GM21447 (cell line): ENCODE measurements at regions not wholly inside any gene's neighbourhood (a gene's known extent, or its start where the extent isn't known, plus 50 kb on each side); places are given as distances from the start of the nearest gene placed in this dataset.

Source experiments
- ATAC-seq: cut with Tn5 transposase; IDR thresholded peaks from one replicate; pipeline ENCODE4 v1.9.1; 2021; ENCODE audit not compliant: unreplicated experiment

DNA sequence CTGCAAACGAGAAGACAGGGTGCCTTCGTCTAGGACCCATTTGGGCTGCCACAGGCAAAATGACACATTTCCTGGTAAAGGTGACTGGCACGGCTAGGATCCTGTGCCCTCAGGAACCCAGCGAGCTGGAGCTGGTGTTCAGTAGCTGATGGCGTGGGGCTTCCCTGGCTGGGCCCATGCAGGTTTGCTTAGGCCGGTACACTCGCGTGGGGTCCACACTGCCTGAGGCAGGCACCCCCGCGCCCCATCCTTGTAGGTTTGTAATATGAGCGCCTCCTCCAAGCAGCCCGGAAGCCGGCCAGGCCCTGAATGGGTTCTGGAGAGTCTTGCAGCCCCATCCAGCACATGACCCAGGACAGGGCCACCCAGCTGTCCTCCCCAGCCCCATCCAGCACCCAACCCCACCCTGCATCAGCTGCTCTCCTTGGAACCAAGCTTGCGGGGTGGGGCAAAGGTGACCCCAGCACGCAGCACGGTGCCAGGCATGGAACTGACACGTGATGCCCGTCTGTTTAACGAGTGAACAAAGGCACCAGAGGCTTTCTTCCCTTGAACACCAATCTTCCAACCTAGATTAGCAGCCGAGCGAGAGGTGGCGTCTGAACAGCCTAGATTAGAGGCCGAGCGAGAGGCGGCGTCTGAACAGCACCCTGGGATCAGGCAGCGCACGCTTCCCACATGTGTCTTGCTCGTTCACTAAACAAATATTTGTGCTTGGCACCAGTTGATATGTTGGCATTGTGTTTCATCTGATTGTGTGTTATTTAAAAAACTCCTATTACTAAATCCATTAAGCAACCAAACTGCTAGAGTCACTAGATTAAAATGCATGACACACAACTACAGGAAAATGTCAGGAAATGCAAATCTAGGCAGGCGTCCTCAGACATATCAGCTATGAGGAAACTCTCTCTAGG, 112.1 kb downstream of the DLL1 start:
- no peak for ATAC-seq

DNA sequence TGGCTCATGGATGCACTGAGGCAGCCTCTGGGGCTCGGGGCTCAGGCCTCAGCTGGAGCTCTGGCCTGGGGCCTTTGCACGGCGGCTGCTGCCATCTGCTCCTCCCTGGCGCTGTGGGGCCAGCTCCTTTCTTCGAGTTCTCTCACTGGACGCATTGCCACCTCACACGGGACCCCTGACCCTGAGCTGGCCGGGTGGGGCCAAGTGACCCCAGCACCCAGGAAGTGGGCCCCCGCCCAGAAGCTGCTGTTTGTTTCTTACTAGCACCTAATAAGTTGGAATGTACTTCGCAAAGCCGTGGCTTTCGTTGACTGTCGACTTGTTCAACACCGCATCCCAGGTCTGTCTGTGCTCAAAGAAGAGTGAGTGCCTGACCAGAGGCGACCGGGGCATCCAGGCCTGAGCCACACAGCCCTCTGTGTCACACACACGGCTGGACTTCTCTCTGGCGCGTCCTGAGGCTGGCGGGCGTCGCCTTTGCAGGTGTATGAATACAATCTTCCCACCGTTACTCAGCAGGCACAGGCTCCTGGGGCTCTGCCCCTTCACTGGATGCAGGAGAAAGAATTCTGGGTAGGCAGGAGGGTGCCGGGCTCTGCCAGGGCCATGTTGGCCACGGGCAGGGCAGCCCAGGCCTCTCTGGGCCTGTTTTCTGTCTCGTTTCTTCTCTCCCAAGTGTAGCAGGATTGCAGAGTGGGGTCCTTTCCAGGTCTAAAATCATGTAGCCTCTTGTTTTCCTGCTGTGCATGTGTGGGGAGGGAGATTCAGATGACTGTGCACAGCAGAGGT, 112.9 kb downstream of the DLL1 start:
- ATAC-seq, result no peak

DNA sequence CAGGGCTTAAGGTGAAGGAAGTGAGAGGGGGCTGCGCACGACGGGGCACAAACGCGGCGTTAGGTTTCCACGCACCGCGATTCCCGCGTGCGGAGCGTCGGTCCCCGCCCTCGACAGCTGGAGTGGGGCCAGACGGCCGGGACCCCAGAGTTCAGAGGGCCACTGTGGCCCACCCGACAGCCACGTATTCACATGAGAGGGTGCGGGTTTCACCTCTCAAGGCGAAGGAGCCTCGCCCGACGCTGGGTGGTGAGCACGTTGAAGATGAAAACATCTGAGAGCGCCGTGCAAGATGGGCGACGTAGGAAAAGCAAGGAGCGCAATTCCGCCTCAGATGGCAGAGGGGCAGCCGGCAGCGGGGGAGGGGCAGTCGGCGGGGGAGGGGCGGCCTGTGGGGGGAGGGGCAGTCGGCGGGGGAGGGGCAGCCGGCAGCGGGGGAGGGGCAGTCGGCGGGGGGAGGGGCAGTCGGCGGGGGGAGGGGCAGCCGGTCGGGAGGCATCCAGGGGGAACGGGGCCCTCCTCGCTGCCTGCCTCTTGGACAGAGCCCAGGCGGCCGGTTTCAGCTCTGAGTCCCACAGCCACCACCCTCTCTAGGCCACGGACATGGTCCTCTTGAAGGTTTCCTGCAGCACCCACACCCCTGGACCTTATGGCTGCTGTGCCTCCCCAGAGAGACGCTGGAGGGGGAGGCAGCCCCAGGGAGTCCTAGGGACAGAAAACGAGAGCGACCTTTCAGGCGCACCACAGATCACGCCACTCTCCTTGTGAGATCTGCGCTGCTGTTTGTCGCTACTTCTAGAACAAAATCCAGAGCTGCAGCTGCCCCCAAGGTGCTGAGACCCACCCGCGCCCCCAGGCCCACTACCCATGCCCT, 113.7 kb downstream of the DLL1 start:
- ATAC-seq, result no peak

DNA sequence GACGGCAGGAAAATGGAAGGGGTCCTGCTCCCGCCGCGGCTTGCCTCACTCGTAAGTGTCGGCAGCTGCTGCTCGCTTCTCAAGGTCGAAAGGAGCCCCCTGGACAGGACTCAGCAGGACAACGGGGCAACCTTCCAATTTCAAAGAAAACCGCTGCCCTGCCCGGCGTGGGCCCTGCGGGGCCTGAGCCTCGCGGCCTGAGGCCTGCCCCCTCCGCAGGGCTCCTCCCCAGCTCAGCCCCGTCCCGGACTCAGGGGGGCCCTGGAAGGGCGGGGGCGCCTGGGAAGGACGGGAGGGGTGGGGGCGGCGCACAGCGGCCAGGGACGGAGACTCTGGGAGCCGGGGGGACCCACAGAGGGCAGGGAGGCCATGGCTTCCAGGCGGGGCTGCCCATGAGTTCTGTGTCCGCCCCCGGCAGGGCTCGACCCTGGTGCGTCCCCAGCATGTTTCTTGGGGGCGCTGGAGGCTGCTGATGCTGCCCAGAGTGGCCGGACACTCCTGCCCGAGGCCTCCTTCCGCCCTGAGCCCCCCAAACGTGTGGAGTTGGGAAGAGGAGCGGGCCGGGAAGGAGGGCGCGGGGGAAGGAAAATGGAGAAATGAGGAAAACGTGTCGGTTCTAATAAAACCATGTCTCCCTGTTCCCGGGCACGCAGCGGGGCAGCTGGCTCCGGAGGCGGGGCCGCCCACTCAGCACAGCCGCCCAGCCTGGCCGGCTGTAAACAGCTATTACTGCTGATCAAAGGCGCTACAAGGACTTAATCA, 114.6 kb downstream of the DLL1 start:
- ATAC-seq, result no peak

DNA sequence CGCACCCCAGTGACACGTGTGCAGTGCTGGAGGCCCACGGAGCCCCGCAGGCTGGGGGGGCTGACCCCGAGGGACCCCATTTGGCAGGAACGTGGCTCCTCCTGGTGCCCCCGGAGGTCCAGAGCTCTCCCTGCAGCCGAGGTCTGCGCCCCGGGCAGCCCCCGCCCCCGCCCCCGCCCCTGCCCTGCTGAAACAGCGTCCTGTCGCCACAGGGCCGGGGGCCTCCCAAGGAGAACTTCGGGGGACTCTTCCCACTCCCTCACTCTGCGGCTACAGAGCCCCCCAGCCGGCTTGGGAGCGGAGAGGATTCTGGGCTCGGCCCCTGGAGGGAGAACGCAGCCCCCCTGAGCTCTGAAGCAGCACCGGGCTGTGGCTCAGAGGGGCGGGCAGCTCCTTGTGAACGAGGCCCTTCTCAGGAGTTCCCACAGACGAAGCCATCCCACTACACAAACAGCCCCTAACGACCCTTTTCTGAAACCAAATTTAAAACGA, 115.2 kb downstream of the DLL1 start:
- ATAC-seq, result no peak

DNA sequence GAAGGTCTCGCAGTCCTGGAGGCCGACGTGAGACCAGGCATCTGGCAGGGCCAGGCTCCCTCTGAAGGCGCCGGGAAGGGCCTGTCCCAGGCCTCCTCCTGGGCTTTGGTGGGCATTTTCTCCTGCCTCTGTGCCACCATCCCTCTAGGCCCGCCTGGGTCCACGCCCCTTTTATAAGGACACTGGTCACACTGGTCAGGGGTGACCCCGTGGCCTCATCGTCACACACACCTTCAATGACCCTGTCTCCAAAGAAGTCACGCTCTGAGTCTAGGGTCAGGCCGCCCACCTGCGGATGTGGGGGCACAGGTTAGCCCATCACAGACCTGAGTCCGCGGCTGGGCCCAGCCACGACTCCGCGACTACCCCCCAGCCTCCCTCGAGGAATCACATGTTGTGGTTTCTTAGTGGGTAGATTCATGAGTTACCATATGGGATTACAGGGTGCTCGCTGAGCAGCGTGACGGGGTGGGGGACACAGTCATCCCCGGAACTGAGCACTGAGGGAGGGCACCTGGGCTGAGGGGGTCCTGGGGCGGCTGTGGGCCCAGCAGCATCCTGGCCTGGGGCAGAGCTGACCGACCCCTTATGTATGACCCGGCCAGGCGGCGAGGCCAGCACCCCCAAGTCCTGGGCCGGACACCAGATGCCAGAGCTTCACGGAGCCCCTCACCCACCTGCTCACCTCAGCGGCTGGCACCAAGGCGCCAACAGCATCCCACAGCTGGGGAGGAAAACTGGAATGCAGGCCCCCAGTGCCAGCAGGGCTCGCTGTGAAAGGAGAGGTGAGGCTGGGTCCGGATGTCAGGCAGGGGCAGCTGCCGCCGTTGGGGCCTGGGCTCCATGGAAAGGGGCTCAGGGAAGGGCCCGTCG, 115.9 kb downstream of the DLL1 start:
- no peak for ATAC-seq

DNA sequence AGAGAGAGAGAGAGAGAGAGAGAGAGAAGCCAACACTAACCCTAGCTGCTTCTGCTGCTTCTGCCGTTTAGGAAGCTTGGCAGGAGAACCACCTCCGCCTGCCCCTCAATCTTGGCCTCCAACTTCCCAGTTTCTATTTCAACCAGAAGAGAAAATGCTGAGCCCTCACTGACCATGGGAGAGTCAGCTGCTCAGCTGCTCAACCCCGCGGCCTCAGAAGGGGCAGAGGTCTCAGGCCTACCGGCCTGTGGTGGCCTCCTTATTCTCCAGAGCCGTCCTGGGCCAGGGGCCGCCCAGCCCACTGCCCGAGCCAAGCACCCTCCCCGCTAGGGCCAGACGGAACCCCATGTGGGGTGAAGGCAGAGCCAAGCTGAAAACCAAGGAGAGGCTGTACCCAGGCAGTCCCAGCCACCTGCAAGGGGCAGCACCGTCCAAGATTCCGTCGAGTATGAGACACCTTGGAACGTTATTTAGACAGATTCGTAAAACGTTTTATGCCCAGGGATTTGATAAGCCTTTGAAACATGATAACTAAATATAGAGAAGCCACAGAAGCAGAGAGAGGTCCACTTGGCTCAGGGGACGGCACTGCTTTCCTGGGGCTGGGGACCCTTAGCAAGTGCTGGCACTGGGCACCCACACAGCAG, 116.6 kb downstream of the DLL1 start:
- ATAC-seq, result no peak

DNA sequence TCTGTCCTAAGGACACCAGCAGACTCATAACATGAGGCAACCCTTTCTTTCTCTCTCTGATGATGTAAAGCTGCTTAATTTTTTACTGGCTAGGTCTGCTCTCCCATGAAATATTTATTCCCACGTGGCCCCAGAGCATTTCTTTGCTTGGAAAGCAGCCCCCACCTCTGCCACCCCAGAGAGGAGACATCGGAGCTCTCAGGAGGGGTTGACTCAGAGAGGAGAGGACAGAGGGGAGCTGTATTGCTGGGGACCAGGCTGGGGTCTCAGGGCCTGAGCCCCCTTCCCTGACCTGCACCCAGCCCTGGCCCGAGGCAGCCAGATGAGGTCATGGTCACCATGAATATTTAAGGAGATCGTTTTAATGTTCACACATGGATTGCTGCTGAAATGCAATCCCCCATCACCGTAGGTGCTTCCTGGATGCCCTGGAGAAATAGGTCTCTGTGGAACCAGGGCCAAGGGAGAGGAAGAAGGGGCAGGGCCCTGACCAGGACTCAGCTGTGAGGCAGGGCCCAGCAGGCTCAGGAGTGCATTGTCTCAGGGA, 117.5 kb downstream of the DLL1 start:
- no peak for ATAC-seq

DNA sequence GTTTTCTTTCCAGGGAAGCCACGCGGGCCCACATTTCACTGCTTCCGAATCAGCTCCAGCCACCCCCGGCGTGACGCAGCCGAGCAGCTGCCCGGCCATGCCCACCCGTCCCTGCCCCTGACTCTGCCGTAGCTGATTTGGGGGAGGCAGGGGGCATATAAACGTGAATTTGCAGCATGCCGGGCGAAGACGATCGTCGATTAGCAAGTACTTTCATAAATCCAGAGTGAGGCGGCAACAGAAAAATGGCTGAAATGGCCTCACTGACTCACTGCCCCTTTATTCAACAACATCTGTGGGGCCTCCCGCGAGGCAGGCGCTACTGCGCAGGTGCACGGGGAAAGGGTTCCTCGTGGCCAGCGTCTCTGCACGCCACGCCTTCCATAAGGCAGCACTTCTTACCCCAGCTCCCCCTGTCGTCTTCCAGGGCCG, 118.0 kb downstream of the DLL1 start:
- ATAC-seq, result no peak

DNA sequence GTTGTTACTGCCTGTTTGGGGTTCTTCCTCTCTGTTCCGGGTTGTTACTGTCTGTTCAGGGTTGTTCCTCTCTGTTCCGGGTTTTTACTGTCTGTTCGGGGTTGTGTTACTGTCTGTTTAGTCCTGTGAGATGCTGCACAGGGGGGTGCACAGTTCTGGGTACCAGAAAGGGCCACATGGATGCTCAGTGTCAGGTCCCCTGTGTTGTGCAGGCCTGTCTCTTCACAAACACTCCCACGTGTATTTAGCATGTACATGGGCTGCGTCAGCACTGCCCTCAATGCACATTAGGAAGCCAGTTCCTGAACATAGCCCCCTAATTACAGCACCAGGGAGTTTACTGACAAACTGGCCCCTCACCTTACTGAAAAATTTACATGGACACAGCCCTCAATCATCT, 118.5 kb downstream of the DLL1 start:
- ATAC-seq, result no peak

DNA sequence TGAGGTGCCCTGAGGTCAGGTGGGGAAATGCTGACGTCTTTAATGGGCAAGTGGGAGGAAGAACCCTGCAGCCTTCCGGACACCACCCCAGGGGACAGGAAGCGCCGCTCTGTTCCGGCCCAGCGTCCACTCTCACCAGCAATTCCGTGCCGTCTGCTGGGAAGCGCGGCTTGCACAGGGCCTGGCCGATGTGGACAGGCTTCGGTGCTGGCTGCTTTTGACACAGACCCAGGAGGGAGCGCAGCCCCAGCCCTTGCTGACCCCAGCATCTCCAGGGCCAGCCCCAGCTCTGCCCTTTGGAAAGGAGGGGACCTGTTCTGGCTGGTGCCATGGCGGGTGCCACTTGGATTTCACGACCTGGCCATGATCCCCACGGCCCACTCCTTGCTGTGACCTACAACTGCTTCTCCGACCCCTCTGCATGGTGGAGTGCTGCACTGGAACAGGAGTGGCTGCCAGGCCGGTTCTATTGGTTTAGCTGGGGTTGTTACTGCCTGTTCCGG, 123.2 kb downstream of the DLL1 start:
- ATAC-seq, result no peak

DNA sequence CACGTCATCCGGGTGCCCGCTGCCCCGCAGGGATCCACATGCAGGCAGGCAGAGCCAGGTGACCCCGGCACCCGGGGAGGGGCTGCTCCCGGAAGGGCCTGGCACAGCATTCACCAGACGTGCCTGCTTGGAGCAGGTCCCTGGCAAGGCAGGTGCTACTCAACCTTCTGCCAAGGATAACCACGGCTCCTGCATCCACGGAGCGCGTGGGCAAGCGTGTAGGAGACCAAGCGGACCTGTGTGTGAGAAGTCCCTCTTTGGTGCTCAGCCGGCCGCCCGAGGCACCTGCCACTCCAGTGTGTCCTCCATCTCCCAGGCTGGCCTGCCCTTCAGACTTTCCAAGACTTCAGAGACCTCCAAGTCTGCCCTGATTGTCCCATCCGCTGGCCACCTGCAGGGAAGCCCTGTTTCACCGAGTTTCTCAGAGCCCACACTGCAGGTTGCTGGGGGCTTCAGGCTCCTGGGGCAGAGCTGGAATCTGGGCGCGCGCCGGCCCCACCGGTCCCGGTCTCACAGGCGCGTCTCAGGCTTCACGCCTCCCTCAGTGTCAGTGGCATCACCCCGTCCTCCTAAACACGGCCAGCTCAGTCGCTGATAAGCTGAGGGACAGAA, 124.3 kb downstream of the DLL1 start:
- no peak for ATAC-seq

DNA sequence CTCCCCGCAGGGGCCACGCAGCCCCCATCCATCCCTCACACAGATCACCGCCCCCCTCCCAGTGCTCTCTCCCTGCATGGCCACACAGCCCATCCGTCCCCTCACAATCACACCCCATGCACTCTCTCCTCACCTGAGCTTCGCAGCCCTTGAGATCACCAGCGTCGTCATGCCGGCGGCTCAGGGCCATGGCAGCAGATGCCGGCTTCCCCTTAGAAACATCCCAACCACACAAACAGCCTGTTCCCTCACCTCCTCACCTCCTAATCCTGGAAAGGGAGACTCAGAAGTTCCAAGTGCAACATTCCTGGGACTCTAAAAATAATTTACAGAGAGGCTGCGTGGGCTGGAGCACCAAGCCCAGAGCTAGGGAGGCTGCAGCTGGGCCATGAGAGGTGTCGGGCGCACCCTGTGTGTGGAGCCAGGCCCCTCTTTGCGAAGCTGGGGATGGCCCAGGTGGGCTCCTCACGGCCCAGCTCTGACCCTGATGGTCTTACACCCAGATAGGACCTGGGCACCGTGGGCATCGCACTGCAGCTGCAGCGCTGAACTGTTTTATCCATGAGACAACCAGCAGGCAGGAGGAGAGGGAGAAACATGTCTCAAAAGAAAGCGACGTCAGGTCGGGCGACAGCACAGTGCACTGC, 125.3 kb downstream of the DLL1 start:
- ATAC-seq, result no peak

DNA sequence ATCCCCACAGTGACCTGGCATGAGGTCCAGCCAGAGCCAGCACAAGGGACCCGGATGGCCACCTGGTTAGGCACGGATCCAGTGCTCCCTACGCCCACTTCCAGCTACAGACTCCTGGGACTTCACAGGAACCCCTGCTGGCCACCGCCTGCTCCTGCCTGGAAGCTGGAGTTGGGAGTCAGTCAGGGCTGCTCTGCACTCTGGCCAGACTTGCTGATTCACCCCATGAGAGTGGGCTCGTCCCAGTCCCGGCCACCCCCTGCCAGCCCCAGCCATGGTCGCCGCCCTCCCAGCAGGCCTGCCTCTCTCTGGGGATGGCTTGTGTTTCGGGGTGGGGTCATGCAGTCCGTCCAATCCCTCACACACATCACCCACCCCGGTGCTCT, 125.8 kb downstream of the DLL1 start:
- no peak for ATAC-seq

DNA sequence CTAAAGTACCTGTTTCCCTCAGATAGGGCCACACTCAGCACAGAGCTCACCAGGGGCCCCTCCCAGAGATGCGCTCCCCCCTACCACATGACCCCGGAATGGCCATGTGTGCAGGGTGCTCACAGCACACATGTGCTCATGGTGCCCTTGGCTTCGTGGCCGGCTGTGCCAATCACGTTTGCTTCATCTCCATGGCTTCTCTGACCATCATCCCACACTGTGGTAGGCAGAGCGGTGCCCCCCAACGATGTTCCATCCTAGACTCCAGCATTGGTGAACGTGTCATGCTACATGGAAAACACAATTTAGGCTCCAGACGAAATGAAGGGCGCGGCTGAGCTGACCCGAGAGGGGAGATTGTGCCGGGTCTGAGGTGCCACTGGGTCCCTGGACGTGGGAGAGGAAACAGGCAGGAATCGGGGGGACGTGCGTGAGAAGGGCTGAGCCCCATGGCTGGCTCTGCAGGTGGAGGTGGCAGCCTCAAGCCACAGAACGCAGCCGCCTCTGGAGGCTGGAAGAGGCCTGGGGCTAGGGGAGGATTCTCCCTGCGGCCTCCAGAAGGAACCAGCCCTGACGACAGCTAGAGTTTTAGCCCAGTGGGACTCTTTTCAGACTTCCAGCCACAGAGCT, 126.5 kb downstream of the DLL1 start:
- ATAC-seq, result no peak

DNA sequence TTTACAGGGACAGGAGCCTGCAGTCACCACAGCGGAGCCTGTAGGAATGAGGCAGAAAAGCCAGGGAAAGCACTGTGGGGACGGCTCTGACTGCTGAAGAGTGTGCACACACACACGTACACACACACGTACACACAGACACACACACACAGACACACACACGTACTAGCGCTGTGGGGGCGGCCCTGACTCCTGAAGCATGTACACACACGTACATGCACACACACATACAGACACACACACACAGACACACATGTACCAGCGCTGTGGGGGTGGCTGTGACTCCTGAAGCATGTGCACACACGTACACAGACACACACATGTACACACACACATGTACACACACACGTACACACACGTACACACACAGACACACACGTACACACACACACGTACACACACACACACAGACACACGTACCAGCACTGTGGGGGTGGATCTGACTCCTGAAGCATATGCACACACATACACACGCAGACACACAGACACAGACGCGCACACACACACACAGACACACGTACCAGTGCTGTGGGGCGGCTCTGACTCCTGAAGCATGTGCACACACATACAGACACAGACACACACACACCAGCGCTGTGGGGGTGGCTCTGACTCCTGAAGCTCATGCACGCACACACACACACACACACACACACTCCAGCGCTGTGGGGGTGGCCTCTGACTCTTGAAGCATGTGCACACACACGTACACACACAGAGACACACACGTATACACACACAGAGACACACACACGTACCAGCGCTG, 127.3 kb downstream of the DLL1 start:
- ATAC-seq, result no peak
